K562 (cell line): ENCODE measurements at regions not wholly inside any gene's neighbourhood (a gene's known extent, or its start where the extent isn't known, plus 50 kb on each side); places are given as distances from the start of the nearest gene placed in this dataset.

ENCODE experiments used
- ATAC-seq: fragments of 200-7000 bp; cut with Tn5 transposase; 3 replicates; pipeline ENCODE4 v1.9.1; 2020; ENCODE audit warnings: moderate library complexity
- BruUV-seq: library from RNA; stranded (reverse); fragments of 400-500 nt; replicated peaks from 2 replicates; lab custom pipeline; 2021; lab: Mats Ljungman, UMichigan
- CTCF ChIA-PET: fragments of 300-600 bp; formaldehyde crosslinking; extraction: SDS; loops from one replicate; lab custom pipeline; 2021; ENCODE audit warnings: low intra/inter-chr PET ratio; lab: Yijun Ruan, JAX
- POLR2A ChIA-PET: fragments of 300-600, 350-650 bp; sonication (Branson Sonifier 250); formaldehyde crosslinking; extraction: SDS; loops from one replicate; lab custom pipeline; 2021; ENCODE audit warnings: antibody characterized with exemption, inconsistent platforms; lab: Yijun Ruan, JAX
- DNase-seq, 4 experiments: peaks; one replicate each; pipeline versions ENCODE4 v3.0.0 to v3.0.0-alpha.2; 2011 to 2018; ENCODE audit warnings: low spot score in 3 of 4, mixed read lengths in 3 of 4; ENCODE audit errors: extremely low read depth in 1 of 4
- FAIRE-seq: peaks from 2 replicates; lab custom pipeline; 2011; peaks lifted over from hg19 to GRCh38; lab: Jason Lieb, UNC
- H2AFZ ChIP-seq: 2 replicates; pipeline ENCODE4 v1.6.0; 2011; ENCODE audit warnings: low read depth, low read length, control low read depth, inconsistent platforms
- H3K27ac ChIP-seq: fragments of 200-600 bp; 3 replicates; pipeline ENCODE4 v1.8.0; 2011; ENCODE audit warnings: low read depth, mild to moderate bottlenecking, control low read depth, inconsistent platforms, low read length, moderate library complexity, mixed read lengths; ENCODE audit errors: extremely low read depth
- H3K27me3 ChIP-seq, 2 experiments: fragments of 300-600 bp in 1 of 2; 2 replicates in 1 of 2; 3 replicates in 1 of 2; pipeline versions ENCODE4 v1.6.0 to v1.8.0; 2011; ENCODE audit warnings: inconsistent platforms in 2 of 2, low read length in 2 of 2, mild to moderate bottlenecking in 1 of 2, mixed read lengths in 1 of 2, moderate library complexity in 1 of 2; ENCODE audit not compliant: control insufficient read depth in 2 of 2, insufficient read depth in 2 of 2
- H3K36me3 ChIP-seq: fragments of 300-600 bp; 3 replicates; pipeline ENCODE4 v1.8.0; 2011; ENCODE audit warnings: mild to moderate bottlenecking, low read length, inconsistent platforms; ENCODE audit not compliant: control insufficient read depth, insufficient read depth
- H3K4me1 ChIP-seq, 2 experiments: fragments of 200-600 bp in 1 of 2; replicated peaks in 1 of 2; 2 replicates in 1 of 2; 3 replicates in 1 of 2; pipeline versions ENCODE4 v1.5.1 to v1.8.0; 2011; ENCODE audit warnings: inconsistent platforms in 2 of 2, low read length in 2 of 2, mild to moderate bottlenecking in 1 of 2, mixed read lengths in 1 of 2, moderate library complexity in 1 of 2; ENCODE audit not compliant: control insufficient read depth in 2 of 2, insufficient read depth in 2 of 2
- H3K4me2 ChIP-seq: 2 replicates; pipeline ENCODE4 v1.6.1; 2011; ENCODE audit warnings: low read length, control low read depth, inconsistent platforms, mixed read lengths; ENCODE audit not compliant: insufficient read depth
- H3K4me3 ChIP-seq: fragments of 200-600 bp; sonication (generic), shearing (Covaris generic); 2 replicates; pipeline ENCODE4 v1.5.1; 2016; ENCODE audit warnings: control low read depth, inconsistent platforms
- H3K79me2 ChIP-seq: fragments of 200-600 bp; 3 replicates; pipeline ENCODE4 v1.8.0; 2011; ENCODE audit warnings: low read length, inconsistent platforms; ENCODE audit not compliant: control insufficient read depth, insufficient read depth
- H3K9ac ChIP-seq, 2 experiments: 2 replicates each; pipeline versions ENCODE4 v1.6.0 to v1.6.1; 2011; ENCODE audit warnings: low read depth in 2 of 2, low read length in 2 of 2, control low read depth in 1 of 2, inconsistent platforms in 1 of 2, mild to moderate bottlenecking in 1 of 2, mixed read lengths in 1 of 2; ENCODE audit not compliant: insufficient read depth in 1 of 2
- H3K9me1 ChIP-seq: one replicate; pipeline ENCODE4 v1.6.0; 2011; ENCODE audit warnings: inconsistent platforms, mild to moderate bottlenecking, low read length, moderate library complexity; ENCODE audit not compliant: control insufficient read depth, insufficient read depth
- H3K9me3 ChIP-seq: replicated peaks from 2 replicates; pipeline ENCODE4 v1.5.1; 2011; ENCODE audit warnings: low read depth, low read length, inconsistent platforms; ENCODE audit not compliant: control insufficient read depth, insufficient read depth
- H4K20me1 ChIP-seq: replicated peaks from 2 replicates; pipeline ENCODE4 v1.6.1; 2011; ENCODE audit warnings: low read length, inconsistent platforms, mixed read lengths; ENCODE audit not compliant: control insufficient read depth, insufficient read depth
- BRF2 ChIP-seq: IDR thresholded peaks from 3 replicates; pipeline ENCODE4 v1.6.1; 2011; ENCODE audit warnings: borderline replicate concordance, mild to moderate bottlenecking; ENCODE audit not compliant: insufficient read length, insufficient read depth
- FOXO4 ChIP-seq: fragments of 450-650 bp; formaldehyde crosslinking; IDR thresholded peaks from 2 replicates; pipeline ENCODE4 v1.4.0; 2020; ENCODE audit warnings: mild to moderate bottlenecking, moderate library complexity
- MAX ChIP-seq: sonication (generic); formaldehyde crosslinking; IDR thresholded peaks from 2 replicates; pipeline ENCODE4 v1.9.0; 2022; ENCODE audit warnings: mild to moderate bottlenecking, missing genetic modification reagents
- PTBP1 ChIP-seq: fragments of 200-400 bp; formaldehyde crosslinking; IDR thresholded peaks from 2 replicates; pipeline ENCODE4 v1.6.1; 2017; ENCODE audit warnings: low read depth, low read length
- STAT5B ChIP-seq: fragments of 250-450 bp; sonication (Bioruptor Pico); IDR thresholded peaks from 2 replicates; pipeline ENCODE4 v1.8.0; 2021; ENCODE audit warnings: mild to moderate bottlenecking, inconsistent platforms
- TAF1 ChIP-seq: IDR thresholded peaks from 2 replicates; pipeline ENCODE4 v1.6.1; 2011; ENCODE audit warnings: mild to moderate bottlenecking, low read length, moderate library complexity; ENCODE audit not compliant: insufficient read depth, control insufficient read depth, severe bottlenecking; ENCODE audit errors: extremely low read depth
- ZNF347 ChIP-seq: fragments of 450-650 bp; formaldehyde crosslinking; IDR thresholded peaks from 2 replicates; pipeline ENCODE4 v1.4.0; 2020; ENCODE audit warnings: low read depth, mild to moderate bottlenecking, moderate library complexity
- ZNF780A ChIP-seq: fragments of 250-450 bp; sonication (Bioruptor Pico); IDR thresholded peaks from 2 replicates; pipeline ENCODE4 v1.5.0; 2021; ENCODE audit warnings: mild to moderate bottlenecking
- WGBS: fragments of 100-300 bp; shearing (Covaris generic); methylation state at CpG from one replicate; pipeline ENCODE4 v1.1.6; 2016; ENCODE audit warnings: low coverage, mixed read lengths; ENCODE audit not compliant: insufficient coverage; ENCODE audit errors: missing lambda C conversion rate; 5-methylcytosine and 5-hydroxymethylcytosine counted together
- in situ Hi-C: fragments of 300-500 bp; cut with MboI; formaldehyde crosslinking; loops from 4 replicates; pipeline ENCODE4 v1.15.0; 2018; ENCODE audit warnings: inconsistent platforms, mixed read lengths
- intact Hi-C: fragments of 100-400 bp; cut with micrococcal nuclease; formaldehyde crosslinking; loops from 2 replicates; pipeline ENCODE4 v1.14.2; 2022
- TF ChIP-seq, protein P1 (sequence below): fragments of 250-450 bp; sonication (Bioruptor Pico); IDR thresholded peaks from 2 replicates; pipeline ENCODE4 v1.5.0; 2020; ENCODE audit warnings: mild to moderate bottlenecking, borderline replicate concordance

DNA sequence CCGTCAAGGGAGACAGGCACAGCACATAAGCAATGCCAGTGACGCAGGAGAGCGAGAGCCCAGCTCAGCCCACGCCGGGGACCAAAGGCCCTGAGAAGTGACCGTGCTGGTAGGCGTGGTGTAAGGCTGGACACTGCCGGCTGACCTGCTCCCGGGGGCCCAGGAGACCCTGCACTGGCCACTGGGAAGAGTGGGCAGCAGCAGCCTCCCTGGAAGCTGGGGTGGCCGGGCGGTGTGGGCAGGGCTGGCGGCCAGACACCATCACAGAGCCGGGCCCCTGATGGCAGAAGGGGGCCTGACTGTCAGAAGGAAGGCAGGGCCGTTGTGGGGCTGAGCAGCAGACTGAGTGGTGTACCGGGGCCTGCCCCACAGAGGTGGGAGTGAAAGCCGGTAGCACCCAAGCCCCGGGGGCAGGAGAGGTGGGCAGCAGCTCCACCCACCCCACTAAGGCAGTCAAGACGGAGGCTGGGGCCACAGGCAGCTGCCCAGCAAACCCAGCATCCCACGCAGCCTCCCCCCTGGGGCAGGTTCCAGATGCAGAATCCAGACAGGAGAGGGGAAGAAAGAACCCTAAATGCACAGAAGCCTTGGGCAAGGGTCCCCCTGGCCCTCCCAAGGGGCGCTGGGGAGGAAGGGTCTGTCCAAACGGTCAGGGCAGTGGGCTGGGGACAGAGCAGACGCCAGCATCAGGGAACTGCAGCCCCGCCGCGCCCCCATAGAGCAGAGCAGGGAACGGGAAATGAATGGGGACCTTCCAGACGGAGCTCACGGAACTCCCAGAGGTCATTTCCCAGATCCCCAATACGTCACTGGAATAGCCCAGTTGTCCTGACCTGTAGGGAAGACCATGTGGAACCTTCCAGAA, 205.2 kb downstream of the BRD1 start:
- WGBS = 95% methylated on average over 10 of the region's 29 CpGs
- H3K27ac ChIP-seq = no peak overlapping the region
- FAIRE-seq (no peak), DNase-seq (no peak), ATAC-seq (no peak)
- no peaks in the 10 kb centered on the region for H3K9me1 ChIP-seq
- no peak overlapping the region for H2AFZ ChIP-seq
- CTCF ChIA-PET = no interaction called here
- H3K4me2 ChIP-seq = no peak overlapping the region
- no peaks in the 10 kb centered on the region for H3K27me3 ChIP-seq
- intact Hi-C loops = no loop called here
- POLR2A ChIA-PET = interaction anchor here (0.6 kb wide), 1 partner anchor 872 kb away, joined by 3 read pairs; no protein-coding TSS in a partner anchor
- H3K36me3 ChIP-seq = peaks cover 36% of the 10 kb centered on the region; the same call in 2 of the 3 replicates
- TF ChIP-seq PTBP1 (no peak), BRF2 (no peak), FOXO4 (CRISPR knock-in tag) (no peak), ZNF347 (CRISPR knock-in tag) (no peak), MAX (CRISPR knock-in tag) (no peak), STAT5B (CRISPR knock-in tag) (no peak), ZNF780A (CRISPR knock-in tag) (no peak), TAF1 (no peak)
- TF ChIP-seq, protein P1, sequence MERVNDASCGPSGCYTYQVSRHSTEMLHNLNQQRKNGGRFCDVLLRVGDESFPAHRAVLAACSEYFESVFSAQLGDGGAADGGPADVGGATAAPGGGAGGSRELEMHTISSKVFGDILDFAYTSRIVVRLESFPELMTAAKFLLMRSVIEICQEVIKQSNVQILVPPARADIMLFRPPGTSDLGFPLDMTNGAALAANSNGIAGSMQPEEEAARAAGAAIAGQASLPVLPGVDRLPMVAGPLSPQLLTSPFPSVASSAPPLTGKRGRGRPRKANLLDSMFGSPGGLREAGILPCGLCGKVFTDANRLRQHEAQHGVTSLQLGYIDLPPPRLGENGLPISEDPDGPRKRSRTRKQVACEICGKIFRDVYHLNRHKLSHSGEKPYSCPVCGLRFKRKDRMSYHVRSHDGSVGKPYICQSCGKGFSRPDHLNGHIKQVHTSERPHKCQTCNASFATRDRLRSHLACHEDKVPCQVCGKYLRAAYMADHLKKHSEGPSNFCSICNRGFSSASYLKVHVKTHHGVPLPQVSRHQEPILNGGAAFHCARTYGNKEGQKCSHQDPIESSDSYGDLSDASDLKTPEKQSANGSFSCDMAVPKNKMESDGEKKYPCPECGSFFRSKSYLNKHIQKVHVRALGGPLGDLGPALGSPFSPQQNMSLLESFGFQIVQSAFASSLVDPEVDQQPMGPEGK (CRISPR knock-in tag) = no peak
- BruUV-seq = no TSS peak
- no peak overlapping the region for H3K4me3 ChIP-seq
- no peaks in the 10 kb centered on the region for H3K9me3 ChIP-seq
- peaks cover 0 to 21% of the 10 kb centered on the region in 2 experiments; a peak in 2 of 5 replicates for H3K4me1 ChIP-seq
- H3K79me2 ChIP-seq = peaks cover 59% of the 10 kb centered on the region
- H3K9ac ChIP-seq = no peak overlapping the region; a peak in 1 of 4 replicates
- peaks cover 8% of the 10 kb centered on the region for H4K20me1 ChIP-seq
- in situ Hi-C loops = no loop called here
